Nephron (organoid): ENCODE measurements at regions not wholly inside any gene's neighbourhood (a gene's known extent, or its start where the extent isn't known, plus 50 kb on each side); places are given as distances from the start of the nearest gene placed in this dataset.

Experiments used
- H3K27ac Mint-ChIP-seq, 3 experiments: 2 replicates each; pipeline ENCODE4 v1.8.0; 2020; ENCODE audit warnings: mixed read lengths in 3 of 3, mild to moderate bottlenecking in 2 of 3, moderate library complexity in 1 of 3
- H3K27me3 Mint-ChIP-seq: 2 replicates; pipeline ENCODE4 v1.8.0; 2021; ENCODE audit warnings: low read depth, mild to moderate bottlenecking, moderate library complexity, mixed read lengths
- H3K36me3 Mint-ChIP-seq: 2 replicates; pipeline ENCODE4 v1.8.0; 2020; ENCODE audit warnings: low read depth, mixed read lengths
- H3K4me1 Mint-ChIP-seq: 2 replicates; pipeline ENCODE4 v1.8.0; 2020; ENCODE audit warnings: mixed read lengths
- H3K4me3 Mint-ChIP-seq, 3 experiments: 2 replicates each; pipeline ENCODE4 v1.8.0; 2020; ENCODE audit warnings: mild to moderate bottlenecking in 3 of 3, mixed read lengths in 3 of 3, moderate library complexity in 2 of 3
- H3K9me3 Mint-ChIP-seq: 2 replicates; pipeline ENCODE4 v1.8.0; 2020; ENCODE audit warnings: mixed read lengths
- CTCF ChIP-seq, 3 experiments: fragments of 200-600 bp; sonication (generic); IDR thresholded peaks; one replicate each; pipeline ENCODE4 v1.5.0; 2021; ENCODE audit warnings: antibody characterized with exemption in 3 of 3; ENCODE audit not compliant: unreplicated experiment in 3 of 3

GRCh38 chr3:174440741-174441587, 418.2 kb upstream of the NAALADL2 start:
- Mint-ChIP-seq H3K4me1 (peaks cover 22% of the 10 kb centered on the region), H3K9me3 (no peaks in the 10 kb centered on the region), H3K27ac (peak overlapping the region in 2 of 3 experiments; percentile 94 to 98), H3K36me3 (no peaks in the 10 kb centered on the region), H3K4me3 (peak overlapping the region; percentile 88 to 90 (median 88)), H3K27me3 (no peaks in the 10 kb centered on the region)
- TF ChIP-seq CTCF (IDR thresholded peaks at IDR 0.05; ENCODE audit: unreplicated experiment in 3 of 3): peak in 1 of 3 experiments; percentile 25

GRCh38 chr3:174441588-174442301, 417.4 kb upstream of the NAALADL2 start:
- peaks cover 4% of the 10 kb centered on the region for H3K9me3 Mint-ChIP-seq
- no peak overlapping the region for H3K27ac Mint-ChIP-seq
- H3K4me3 Mint-ChIP-seq: peak overlapping the region in 1 of 3 experiments; percentile 90
- no peaks in the 10 kb centered on the region for H3K27me3 Mint-ChIP-seq
- H3K4me1 Mint-ChIP-seq: peaks cover 22% of the 10 kb centered on the region
- no peak for TF ChIP-seq CTCF (IDR thresholded peaks at IDR 0.05; ENCODE audit: unreplicated experiment in 3 of 3)
- peaks cover 4% of the 10 kb centered on the region for H3K36me3 Mint-ChIP-seq

GRCh38 chr3:174442302-174442682, 416.8 kb upstream of the NAALADL2 start:
- Mint-ChIP-seq H3K9me3 (peaks cover 4% of the 10 kb centered on the region), H3K27me3 (no peaks in the 10 kb centered on the region), H3K4me3 (peak overlapping the region in 1 of 3 experiments; percentile 90), H3K4me1 (peaks cover 22% of the 10 kb centered on the region), H3K36me3 (peaks cover 6% of the 10 kb centered on the region), H3K27ac (no peak overlapping the region)
- no peak for TF ChIP-seq CTCF (IDR thresholded peaks at IDR 0.05; ENCODE audit: unreplicated experiment in 3 of 3)

- H3K27ac Mint-ChIP-seq: no peak overlapping the region
- peaks cover 14% of the 10 kb centered on the region for H3K4me1 Mint-ChIP-seq
- peaks cover 16% of the 10 kb centered on the region for H3K9me3 Mint-ChIP-seq
- H3K36me3 Mint-ChIP-seq: peaks cover 19% of the 10 kb centered on the region
- TF ChIP-seq CTCF (IDR thresholded peaks at IDR 0.05; ENCODE audit: unreplicated experiment in 3 of 3): no peak
- no peak overlapping the region for H3K4me3 Mint-ChIP-seq
- no peaks in the 10 kb centered on the region for H3K27me3 Mint-ChIP-seq
These were observed 414.7 kb upstream of the NAALADL2 start for GRCh38 chr3:174444391-174444790.

GRCh38 chr3:174457758-174458157, 401.4 kb upstream of the NAALADL2 start:
- Mint-ChIP-seq H3K4me3 (no peak overlapping the region), H3K36me3 (peaks cover 28% of the 10 kb centered on the region), H3K4me1 (no peaks in the 10 kb centered on the region), H3K27me3 (no peaks in the 10 kb centered on the region), H3K27ac (no peak overlapping the region), H3K9me3 (peaks cover 44% of the 10 kb centered on the region)
- TF ChIP-seq CTCF (IDR thresholded peaks at IDR 0.05; ENCODE audit: unreplicated experiment in 3 of 3): no peak
